Spleen (tissue), 11 donors: ENCODE measurements at regions not wholly inside any gene's neighbourhood (a gene's known extent, or its start where the extent isn't known, plus 50 kb on each side); places are given as distances from the start of the nearest gene placed in this dataset.

ENCODE experiments used
- DNase-seq: peaks from one replicate; pipeline ENCODE4 v3.0.0-alpha.2; 2020
- H3K27ac ChIP-seq, 8 donors: fragments of 200-600 bp; sonication (generic) in 7 of 8; 1 replicate in 4 of 8; 2 replicates in 4 of 8; pipeline versions ENCODE4 v1.5.0 to v1.8.0; 2016 to 2021; ENCODE audit warnings: inconsistent platforms in 4 of 8, mild to moderate bottlenecking in 4 of 8, moderate library complexity in 1 of 8
- H3K27me3 ChIP-seq, 7 donors: fragments of 200-600 bp; sonication (generic) in 6 of 7; replicated peaks in 1 of 7; 1 replicate in 4 of 7; 2 replicates in 3 of 7; pipeline versions ENCODE4 v1.5.0 to v1.8.0; 2016 to 2021; ENCODE audit warnings: inconsistent platforms in 3 of 7, mild to moderate bottlenecking in 1 of 7
- H3K36me3 ChIP-seq, 6 donors: fragments of 200-600 bp; sonication (generic) in 5 of 6; 1 replicate in 4 of 6; 2 replicates in 2 of 6; pipeline versions ENCODE4 v1.5.0 to v1.8.0; 2016 to 2021; ENCODE audit warnings: inconsistent platforms in 2 of 6
- H3K4me1 ChIP-seq, 6 donors: fragments of 200-600 bp; sonication (generic) in 5 of 6; 1 replicate in 3 of 6; 2 replicates in 3 of 6; pipeline versions ENCODE4 v1.5.0 to v1.8.0; 2016 to 2021; ENCODE audit warnings: inconsistent platforms in 3 of 6
- H3K4me3 ChIP-seq, 8 donors: fragments of 200-600 bp; sonication (generic) in 7 of 8; 1 replicate in 4 of 8; 2 replicates in 4 of 8; pipeline versions ENCODE4 v1.5.0 to v1.8.0; 2016 to 2021; ENCODE audit warnings: inconsistent platforms in 4 of 8, mild to moderate bottlenecking in 4 of 8, moderate library complexity in 2 of 8
- H3K9me3 ChIP-seq, 8 donors: fragments of 200-600 bp; sonication (generic) in 7 of 8; 1 replicate in 4 of 8; 2 replicates in 4 of 8; pipeline versions ENCODE4 v1.5.0 to v1.8.0; 2016 to 2021; ENCODE audit warnings: inconsistent platforms in 4 of 8
- POLR2A ChIP-seq, 3 donors: fragments of 450-650 bp; IDR thresholded peaks; one replicate each; pipeline ENCODE4 v1.5.1; 2017; ENCODE audit warnings: antibody characterized with exemption in 3 of 3, mild to moderate bottlenecking in 1 of 3
- POLR2AphosphoS5 ChIP-seq, 3 donors: sonication (generic); formaldehyde crosslinking; IDR thresholded peaks; one replicate each; pipeline ENCODE4 v1.5.1; 2017; ENCODE audit warnings: antibody characterized with exemption in 3 of 3
- WGBS, 5 donors: extraction: QIAGEN DNeasy Blood & Tissue Kit in 3 of 5; methylation state at CpG; one replicate each; pipeline versions ENCODE4 v1.1.5 to v1.1.7; 2013 to 2018; 5-methylcytosine and 5-hydroxymethylcytosine counted together
- intact Hi-C: fragments of 100-400 bp; cut with DNase I; formaldehyde crosslinking; loops from one replicate; pipeline ENCODE4 v1.15.0; 2023; ENCODE audit warnings: low total_unique reads
- TF ChIP-seq, protein P1 (sequence below), 11 experiments: fragments of 200-600 bp in 7 of 11; fragments of 450-650 bp in 4 of 11; sonication (generic) in 4 of 11; IDR thresholded peaks in 8 of 11; conservative IDR thresholded peaks in 3 of 11; 1 replicate in 7 of 11; 2 replicates in 4 of 11; pipeline versions ENCODE4 v1.4.0 to v1.8.0; 2016 to 2021; ENCODE audit warnings: antibody characterized with exemption in 11 of 11, inconsistent platforms in 4 of 11, mild to moderate bottlenecking in 1 of 11
- donor health status: healthy with polysubstance abuse.
- donor health status: DM: no; HTN: no; CAD: no; lungs with moderate emphysema.
- donor health status: DM: no; HTN: no; CAD: no.
- donor health status: Bipolar disorder and iron deficiency.
- donor health status: healthy.
- donor health status: DM: no; HTN: no; CAD: no.
- donor health status: DM: yes; HTN: yes; CAD: no.

GRCh38 chr4:96389770-96390169 lies 549.9 kb downstream of the PDHA2 start:
- WGBS, 5 donors, result 45 to 66% (median 59%) methylated on average over 2 of the region's 2 CpGs
- H3K4me1 ChIP-seq, result no peaks in the 10 kb centered on the region

DNA sequence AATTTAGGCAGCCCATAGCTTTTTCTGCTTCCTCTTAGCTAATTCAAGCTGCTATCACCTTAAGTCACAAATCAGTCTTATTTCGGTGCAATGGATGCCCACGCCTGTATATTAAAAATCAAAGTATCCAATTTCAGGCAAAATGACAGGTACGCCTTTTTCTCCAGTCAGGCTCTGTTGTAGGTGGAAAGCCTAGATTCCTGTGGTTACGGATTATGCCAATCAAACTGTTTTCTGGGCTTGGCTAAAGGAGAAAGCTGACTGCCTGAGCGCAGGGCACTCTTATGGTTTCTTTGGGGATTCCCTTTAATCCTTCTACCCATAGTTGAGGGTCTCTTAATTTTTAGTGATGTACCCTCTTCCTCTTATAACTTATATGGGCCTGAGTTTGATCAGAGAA lies 550.5 kb downstream of the PDHA2 start:
- 58 to 84% (median 69%) methylated on average over 5 of the region's 5 CpGs for WGBS, 5 donors
- H3K4me3 ChIP-seq, result no peak overlapping the region
- H3K9me3 ChIP-seq, result peaks cover 0 to 9% (median 0%) of the 10 kb centered on the region in 8 donors
- TF ChIP-seq, protein P1, sequence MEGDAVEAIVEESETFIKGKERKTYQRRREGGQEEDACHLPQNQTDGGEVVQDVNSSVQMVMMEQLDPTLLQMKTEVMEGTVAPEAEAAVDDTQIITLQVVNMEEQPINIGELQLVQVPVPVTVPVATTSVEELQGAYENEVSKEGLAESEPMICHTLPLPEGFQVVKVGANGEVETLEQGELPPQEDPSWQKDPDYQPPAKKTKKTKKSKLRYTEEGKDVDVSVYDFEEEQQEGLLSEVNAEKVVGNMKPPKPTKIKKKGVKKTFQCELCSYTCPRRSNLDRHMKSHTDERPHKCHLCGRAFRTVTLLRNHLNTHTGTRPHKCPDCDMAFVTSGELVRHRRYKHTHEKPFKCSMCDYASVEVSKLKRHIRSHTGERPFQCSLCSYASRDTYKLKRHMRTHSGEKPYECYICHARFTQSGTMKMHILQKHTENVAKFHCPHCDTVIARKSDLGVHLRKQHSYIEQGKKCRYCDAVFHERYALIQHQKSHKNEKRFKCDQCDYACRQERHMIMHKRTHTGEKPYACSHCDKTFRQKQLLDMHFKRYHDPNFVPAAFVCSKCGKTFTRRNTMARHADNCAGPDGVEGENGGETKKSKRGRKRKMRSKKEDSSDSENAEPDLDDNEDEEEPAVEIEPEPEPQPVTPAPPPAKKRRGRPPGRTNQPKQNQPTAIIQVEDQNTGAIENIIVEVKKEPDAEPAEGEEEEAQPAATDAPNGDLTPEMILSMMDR (IDR thresholded peaks at IDR 0.05 in 8 of 11, conservative IDR thresholded peaks at IDR 0.05 in 3 of 11), result no peak
- TF ChIP-seq POLR2AphosphoS5 (IDR thresholded peaks at IDR 0.05) (no peak), POLR2A (IDR thresholded peaks at IDR 0.05) (no peak)
- no peaks in the 10 kb centered on the region for H3K27me3 ChIP-seq
- no peaks in the 10 kb centered on the region for H3K4me1 ChIP-seq
- no peak for DNase-seq
- intact Hi-C loops, result no loop called here
- no peak overlapping the region for H3K27ac ChIP-seq
- no peaks in the 10 kb centered on the region for H3K36me3 ChIP-seq

More at GRCh38 chr4:96389770-96390169, 549.9 kb downstream of the PDHA2 start:
- DNase-seq, result no peak
- Histone ChIP-seq H3K27ac (no peak overlapping the region), H3K9me3 (peaks cover 0 to 9% (median 0%) of the 10 kb centered on the region in 8 donors), H3K27me3 (no peaks in the 10 kb centered on the region), H3K36me3 (no peaks in the 10 kb centered on the region), H3K4me3 (no peak overlapping the region)
- no peak for TF ChIP-seq POLR2A (IDR thresholded peaks at IDR 0.05)
- TF ChIP-seq, protein P1 (IDR thresholded peaks at IDR 0.05 in 8 of 11, conservative IDR thresholded peaks at IDR 0.05 in 3 of 11), result no peak
- no peak for TF ChIP-seq POLR2AphosphoS5 (IDR thresholded peaks at IDR 0.05)
- intact Hi-C loops, result no loop called here

DNA sequence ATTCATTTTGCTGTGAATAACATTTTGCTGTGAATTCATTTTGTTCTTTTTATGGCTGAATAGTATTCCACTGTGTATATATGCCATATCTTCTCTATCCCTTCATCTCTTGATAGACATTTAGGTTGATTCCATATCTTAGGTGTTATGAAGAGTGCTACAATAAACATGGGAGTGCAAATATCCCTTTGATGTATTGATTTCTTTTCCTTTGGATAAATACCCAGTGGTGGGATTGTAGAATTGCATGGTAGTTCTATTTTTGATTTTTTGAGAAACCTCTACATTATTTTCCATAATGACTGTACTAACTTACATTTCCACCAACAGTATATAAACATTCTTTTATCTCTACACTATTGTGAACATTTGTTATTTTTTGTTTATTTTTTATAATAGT lies 555.9 kb downstream of the PDHA2 start:
- no peak overlapping the region for H3K4me3 ChIP-seq
- no peaks in the 10 kb centered on the region for H3K36me3 ChIP-seq
- intact Hi-C loops, result no loop called here
- H3K4me1 ChIP-seq, result no peaks in the 10 kb centered on the region
- peaks cover 0 to 18% (median 3%) of the 10 kb centered on the region in 8 donors for H3K9me3 ChIP-seq
- no peaks in the 10 kb centered on the region for H3K27me3 ChIP-seq
- no peak overlapping the region for H3K27ac ChIP-seq
- DNase-seq, result no peak
- TF ChIP-seq POLR2AphosphoS5 (IDR thresholded peaks at IDR 0.05) (no peak), POLR2A (IDR thresholded peaks at IDR 0.05) (no peak)
- TF ChIP-seq, protein P1 (IDR thresholded peaks at IDR 0.05 in 8 of 11, conservative IDR thresholded peaks at IDR 0.05 in 3 of 11), result no peak

DNA sequence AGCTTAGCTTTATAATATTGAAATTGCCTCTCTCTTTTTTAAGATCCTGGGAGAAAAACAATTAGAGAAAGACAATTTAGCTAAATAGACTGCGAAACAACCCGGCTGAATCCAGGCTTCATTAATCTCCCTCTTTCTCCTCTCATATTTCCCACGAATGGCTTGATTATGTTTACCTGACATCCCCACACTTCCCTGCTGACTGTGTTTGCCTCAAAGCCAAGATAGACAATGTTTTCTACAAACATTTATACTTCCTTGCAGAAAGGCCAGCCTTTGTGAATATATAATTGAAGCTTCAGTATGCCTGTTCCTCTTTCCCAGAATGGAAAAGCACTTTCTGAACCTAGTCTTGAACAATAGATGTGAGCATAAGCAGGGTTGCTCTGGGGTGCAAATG lies 566.8 kb downstream of the PDHA2 start:
- no peak for DNase-seq
- intact Hi-C loops, result no loop called here
- Histone ChIP-seq H3K4me1 (no peaks in the 10 kb centered on the region), H3K27me3 (no peaks in the 10 kb centered on the region), H3K27ac (no peak overlapping the region), H3K9me3 (peaks cover 0 to 9% (median 0%) of the 10 kb centered on the region in 8 donors), H3K4me3 (no peak overlapping the region), H3K36me3 (no peaks in the 10 kb centered on the region)
- 72 to 80% (median 79%) methylated on average over 3 of the region's 3 CpGs for WGBS, 5 donors
- TF ChIP-seq POLR2A (IDR thresholded peaks at IDR 0.05) (no peak), POLR2AphosphoS5 (IDR thresholded peaks at IDR 0.05) (no peak)
- TF ChIP-seq, protein P1 (IDR thresholded peaks at IDR 0.05 in 8 of 11, conservative IDR thresholded peaks at IDR 0.05 in 3 of 11), result no peak
